Activated B cell treated with CpG ODN at 0.5 μM for 24 hours (primary cell): ENCODE measurements at regions not wholly inside any gene's neighbourhood (a gene's known extent, or its start where the extent isn't known, plus 50 kb on each side); places are given as distances from the start of the nearest gene placed in this dataset.

Experiments
- ATAC-seq: fragments of 200-7000 bp; cut with Tn5 transposase; one replicate; pipeline ENCODE4 v1.10.0; 2021; ENCODE audit warnings: low read depth, mild to moderate bottlenecking, moderate library complexity
- CTCF ChIA-PET: fragments of 350-600 bp; sonication (Branson Sonifier 250); formaldehyde crosslinking; loops from one replicate; lab custom pipeline; 2021; ENCODE audit warnings: antibody characterized with exemption; lab: Charles Lee
- POLR2A ChIA-PET: fragments of 350-600 bp; sonication (Branson Sonifier 250); formaldehyde crosslinking; loops from one replicate; lab custom pipeline; 2021; ENCODE audit warnings: antibody characterized with exemption; lab: Charles Lee
- DNase-seq: peaks from one replicate; pipeline ENCODE4 v3.0.0; 2022
- H3K27ac Mint-ChIP-seq: one replicate; pipeline ENCODE4 v1.8.0; 2020; ENCODE audit warnings: mixed read lengths
- H3K27me3 Mint-ChIP-seq: one replicate; pipeline ENCODE4 v1.8.0; 2021; ENCODE audit warnings: mixed read lengths
- H3K36me3 Mint-ChIP-seq: one replicate; pipeline ENCODE4 v1.8.0; 2021; ENCODE audit warnings: low read depth, mixed read lengths
- H3K4me1 Mint-ChIP-seq: one replicate; pipeline ENCODE4 v1.8.0; 2021; ENCODE audit warnings: mixed read lengths
- H3K4me3 Mint-ChIP-seq: one replicate; pipeline ENCODE4 v1.8.0; 2020; ENCODE audit warnings: mild to moderate bottlenecking, mixed read lengths
- H3K9me3 Mint-ChIP-seq: one replicate; pipeline ENCODE4 v1.8.0; 2020; ENCODE audit warnings: mixed read lengths
- CTCF ChIP-seq: fragments of 200-600 bp; IDR thresholded peaks from one replicate; pipeline ENCODE4 v1.8.0; 2022; ENCODE audit warnings: antibody characterized with exemption, mild to moderate bottlenecking
- intact Hi-C: fragments of 100-400 bp; cut with micrococcal nuclease; formaldehyde crosslinking; loops from one replicate; pipeline ENCODE4 v1.15.1; 2024

- DNase-seq (no peak), ATAC-seq (no peak)
- no peak overlapping the region for H3K4me3 Mint-ChIP-seq
- H3K36me3 Mint-ChIP-seq, result no peaks in the 10 kb centered on the region
- no peak overlapping the region for H3K27ac Mint-ChIP-seq
- CTCF ChIA-PET, result no interaction called here
- TF ChIP-seq CTCF, result no peak
- peaks cover 42% of the 10 kb centered on the region for H3K27me3 Mint-ChIP-seq
- H3K4me1 Mint-ChIP-seq, result peaks cover 11% of the 10 kb centered on the region
- intact Hi-C loops, result no loop called here
- POLR2A ChIA-PET, result no interaction called here
- peaks cover 4% of the 10 kb centered on the region for H3K9me3 Mint-ChIP-seq
These were observed 248.9 kb downstream of the TJP1 start for GRCh38 chr15:29573197-29573838.

GRCh38 chr15:29571792-29572431 is 250.4 kb downstream of the TJP1 start:
- H3K27me3 Mint-ChIP-seq, result peaks cover 55% of the 10 kb centered on the region
- H3K4me1 Mint-ChIP-seq, result peaks cover 11% of the 10 kb centered on the region
- ChIA-PET CTCF (interaction anchor here (0.7 kb wide), 1 partner anchor 40 kb away, joined by 3 read pairs; no protein-coding TSS in a partner anchor), POLR2A (no interaction called here)
- no peak overlapping the region for H3K4me3 Mint-ChIP-seq
- no peak for ATAC-seq
- no peak for DNase-seq
- intact Hi-C loops, result no loop called here
- no peaks in the 10 kb centered on the region for H3K36me3 Mint-ChIP-seq
- H3K27ac Mint-ChIP-seq, result no peak overlapping the region
- TF ChIP-seq CTCF, result no peak
- peaks cover 4% of the 10 kb centered on the region for H3K9me3 Mint-ChIP-seq

- TF ChIP-seq CTCF, result no peak
- H3K9me3 Mint-ChIP-seq, result peaks cover 4% of the 10 kb centered on the region
- H3K4me3 Mint-ChIP-seq, result no peak overlapping the region
- DNase-seq, result no peak
- H3K27ac Mint-ChIP-seq, result no peak overlapping the region
- intact Hi-C loops, result no loop called here
- CTCF ChIA-PET, result no interaction called here
- H3K27me3 Mint-ChIP-seq, result peaks cover 57% of the 10 kb centered on the region
- POLR2A ChIA-PET, result no interaction called here
- H3K36me3 Mint-ChIP-seq, result no peaks in the 10 kb centered on the region
- ATAC-seq, result no peak
- peaks cover 11% of the 10 kb centered on the region for H3K4me1 Mint-ChIP-seq
These were observed 251.1 kb downstream of the TJP1 start for GRCh38 chr15:29570948-29571791.

- Mint-ChIP-seq H3K4me3 (no peak overlapping the region), H3K27ac (no peak overlapping the region), H3K9me3 (peaks cover 4% of the 10 kb centered on the region), H3K27me3 (peaks cover 56% of the 10 kb centered on the region), H3K36me3 (no peaks in the 10 kb centered on the region), H3K4me1 (peaks cover 11% of the 10 kb centered on the region)
- intact Hi-C loops, result no loop called here
- no peak for TF ChIP-seq CTCF
- POLR2A ChIA-PET, result no interaction called here
- DNase-seq, result no peak
- ATAC-seq, result no peak
- CTCF ChIA-PET, result no interaction called here
These were observed 251.9 kb downstream of the TJP1 start for GRCh38 chr15:29570121-29570947.
